LoVo (cell line): ENCODE measurements at regions not wholly inside any gene's neighbourhood (a gene's known extent, or its start where the extent isn't known, plus 50 kb on each side); places are given as distances from the start of the nearest gene placed in this dataset.
A peak's percentile ranks its signal among the peaks of the same experiment; 100 is the strongest.

Source experiments
- DNase-seq: peaks from one replicate; pipeline ENCODE4 v3.0.0-alpha.2; 2016; ENCODE audit warnings: low spot score

DNA sequence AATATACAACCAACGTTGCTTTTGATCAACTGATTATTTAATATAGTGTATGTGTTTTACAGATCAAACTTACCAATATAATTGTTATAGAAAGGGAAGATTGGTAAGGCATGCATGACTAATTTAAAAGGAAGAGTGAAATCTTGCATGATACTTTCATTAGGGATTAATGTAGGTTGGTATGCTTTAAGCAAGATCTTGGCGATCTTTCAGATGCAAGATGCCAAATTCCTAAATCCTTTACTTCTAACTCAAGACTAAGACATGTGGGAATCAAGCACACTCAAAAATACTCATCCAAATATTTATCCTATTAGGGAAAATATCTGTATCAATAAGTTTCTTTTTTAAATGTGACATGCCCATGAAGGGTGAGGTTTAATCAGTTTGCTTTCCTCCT is 321.4 kb upstream of the MEOX2 start:
- no peak for DNase-seq

DNA sequence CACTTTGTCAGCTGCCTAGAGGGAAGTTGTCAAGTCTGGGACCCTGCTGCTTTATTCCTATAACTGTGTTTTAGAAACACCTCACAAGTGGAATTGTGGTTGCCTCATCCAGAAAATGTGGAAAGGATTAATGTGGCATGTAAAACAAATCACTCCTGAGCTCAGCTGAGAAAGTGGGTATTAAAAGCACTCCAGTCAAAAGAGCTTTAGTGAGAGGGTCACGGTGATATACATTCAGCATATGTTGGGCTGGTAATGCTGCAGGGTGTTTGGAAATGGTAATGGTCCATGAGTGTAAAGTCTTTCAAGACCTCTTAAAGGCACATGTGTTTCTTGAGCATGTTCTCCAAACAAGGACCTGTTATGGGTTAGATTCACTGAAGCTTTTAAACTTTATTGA is 318.2 kb upstream of the MEOX2 start:
- no peak for DNase-seq

GRCh38 chr7:16001477-16001876 is 315.0 kb upstream of the MEOX2 start:
- no peak for DNase-seq

DNA sequence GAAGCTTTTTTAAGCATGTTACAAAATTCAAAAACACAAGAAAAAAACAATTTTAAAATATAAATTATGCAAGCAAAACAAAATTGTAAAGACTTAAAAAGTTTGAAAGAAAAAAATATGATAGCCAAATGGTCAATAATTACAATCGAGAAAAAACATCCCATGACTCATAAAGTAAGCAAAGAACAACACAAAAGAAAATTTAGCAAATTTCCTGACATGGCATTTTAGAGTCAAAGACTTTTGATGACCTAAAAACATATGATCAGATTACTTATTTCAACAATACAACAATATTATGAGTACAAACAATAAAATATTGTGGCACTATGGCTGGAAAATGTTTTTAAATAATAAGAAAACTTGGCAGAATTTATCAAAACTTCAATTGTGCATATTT is 312.1 kb upstream of the MEOX2 start:
- no peak for DNase-seq

- no peak for DNase-seq
These were observed 308.5 kb upstream of the MEOX2 start for GRCh38 chr7:15995027-15995426.

DNA sequence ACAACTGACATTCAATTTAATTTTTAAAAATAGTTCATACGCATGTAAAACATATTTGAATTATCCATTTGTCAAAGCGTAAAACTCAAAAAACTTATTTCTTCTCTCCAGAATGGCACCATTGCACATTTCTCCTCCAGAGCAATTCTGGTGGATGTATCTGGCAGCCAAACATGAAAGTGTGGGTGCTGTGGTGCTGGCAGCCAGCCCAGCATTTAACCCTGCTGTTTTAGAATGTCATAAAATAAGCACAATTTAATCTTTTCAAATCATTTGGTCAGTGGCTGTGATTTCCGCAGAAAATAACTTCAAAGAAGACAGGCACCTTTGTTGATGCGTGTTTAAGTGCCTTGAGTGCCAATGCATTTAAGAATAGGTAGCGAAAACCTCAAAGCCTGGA is 302.7 kb upstream of the MEOX2 start:
- DNase-seq: peak; percentile 26

GRCh38 chr7:15985587-15986384 is 299.3 kb upstream of the MEOX2 start:
- DNase-seq: no peak

DNA sequence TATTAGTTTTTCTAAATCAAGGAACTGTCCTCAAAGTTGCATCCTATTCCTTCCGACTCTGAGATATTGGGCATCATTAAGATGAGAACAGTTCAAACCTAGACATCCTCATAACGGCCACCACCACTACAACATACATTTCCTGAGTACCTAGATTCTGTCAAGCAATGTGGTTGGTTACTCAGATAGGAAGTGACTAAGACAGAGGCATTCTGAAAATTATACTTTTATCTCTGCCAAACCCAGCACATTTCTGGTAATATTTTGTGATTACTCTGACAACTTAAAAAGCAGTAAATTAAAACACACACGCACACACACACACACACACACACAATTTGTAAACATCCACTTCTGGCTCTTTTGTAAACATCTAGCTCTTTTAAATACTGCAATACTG is 291.2 kb upstream of the MEOX2 start:
- DNase-seq: no peak

GRCh38 chr7:15972862-15973275 is 286.4 kb upstream of the MEOX2 start:
- DNase-seq: no peak

DNA sequence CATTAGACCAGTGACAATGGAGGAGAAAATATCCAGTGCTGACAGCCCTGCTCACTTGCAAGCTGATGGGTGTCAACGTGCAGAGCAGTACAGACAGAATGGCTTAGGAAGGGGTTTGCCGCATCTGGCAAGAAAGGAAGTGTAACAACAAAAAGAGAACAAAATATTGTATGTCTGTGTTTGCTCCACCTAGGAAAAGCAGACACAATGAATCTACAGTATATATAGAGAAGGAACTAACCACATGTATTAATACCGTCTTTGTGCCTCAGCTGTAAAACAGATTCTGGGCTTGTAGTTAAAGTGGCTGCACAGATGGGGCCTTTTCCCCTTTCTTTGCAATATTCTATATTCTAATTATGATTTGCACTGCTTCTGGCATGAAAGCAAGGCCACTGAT is 281.1 kb upstream of the MEOX2 start:
- no peak for DNase-seq

DNA sequence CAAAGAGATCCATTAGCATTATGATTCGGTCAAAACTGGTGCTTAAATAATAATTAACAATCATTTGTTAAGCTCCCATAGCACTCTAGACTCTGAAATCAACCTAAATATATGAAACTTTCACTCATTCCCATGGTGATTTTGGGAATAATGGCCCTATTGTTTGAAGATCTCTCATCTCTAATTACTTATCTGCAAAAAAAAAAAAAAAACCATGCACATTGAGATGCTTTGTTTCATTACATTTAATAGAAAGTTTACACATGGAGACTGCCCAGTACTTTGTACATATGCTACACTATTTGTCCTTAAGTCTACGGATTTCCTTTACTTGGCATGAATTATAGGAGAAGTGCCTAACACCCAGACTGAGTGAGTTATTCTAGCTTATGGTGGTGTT is 280.6 kb upstream of the MEOX2 start:
- no peak for DNase-seq

DNA sequence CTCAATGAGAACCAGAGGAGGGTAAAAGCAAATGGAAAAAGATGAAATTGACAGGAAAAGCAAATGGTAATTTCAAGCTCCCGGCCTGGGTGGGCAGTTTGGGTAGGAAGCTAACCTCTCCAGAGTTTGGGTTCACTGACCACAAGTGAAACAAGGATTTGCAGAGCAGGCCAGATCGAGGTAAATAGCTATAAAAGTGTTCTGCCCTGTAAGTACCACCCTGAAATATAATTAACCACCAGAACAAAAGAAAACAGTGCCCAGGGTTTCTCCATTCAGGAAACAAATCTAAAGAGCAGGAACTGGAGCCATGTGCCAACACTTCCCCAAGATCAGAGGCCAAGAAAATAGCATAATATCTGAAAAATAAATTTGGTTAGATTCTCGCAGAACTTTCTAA is 276.7 kb upstream of the MEOX2 start:
- no peak for DNase-seq

GRCh38 chr7:15954671-15955354 is 268.3 kb upstream of the MEOX2 start:
- no peak for DNase-seq

DNA sequence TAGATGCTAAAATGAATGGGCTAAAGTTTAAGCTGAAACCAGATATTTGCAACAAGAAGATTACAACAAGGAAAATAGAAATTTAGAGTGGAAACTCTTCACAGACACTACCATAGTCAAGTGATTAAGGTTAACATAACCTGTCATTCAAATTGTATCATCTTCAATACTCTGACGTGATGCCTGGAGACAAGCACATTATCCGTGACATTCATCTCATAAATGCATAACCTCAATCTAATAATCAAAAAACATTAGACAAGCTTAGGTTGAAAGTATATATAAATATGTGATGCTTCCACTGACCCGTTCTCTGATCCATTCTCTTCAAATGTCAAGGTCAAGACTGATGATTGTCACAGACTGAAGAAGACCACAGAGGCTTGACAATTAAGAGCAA is 263.8 kb upstream of the MEOX2 start:
- no peak for DNase-seq

- no peak for DNase-seq
These were observed 261.3 kb upstream of the MEOX2 start for GRCh38 chr7:15947754-15948153.

GRCh38 chr7:15938115-15938514 is 251.6 kb upstream of the MEOX2 start:
- no peak for DNase-seq

GRCh38 chr7:15937571-15937970 is 251.1 kb upstream of the MEOX2 start:
- DNase-seq: no peak

- no peak for DNase-seq
These were observed 250.5 kb upstream of the MEOX2 start for GRCh38 chr7:15936991-15937390.

GRCh38 chr7:15932318-15932717 is 245.8 kb upstream of the MEOX2 start:
- no peak for DNase-seq

DNA sequence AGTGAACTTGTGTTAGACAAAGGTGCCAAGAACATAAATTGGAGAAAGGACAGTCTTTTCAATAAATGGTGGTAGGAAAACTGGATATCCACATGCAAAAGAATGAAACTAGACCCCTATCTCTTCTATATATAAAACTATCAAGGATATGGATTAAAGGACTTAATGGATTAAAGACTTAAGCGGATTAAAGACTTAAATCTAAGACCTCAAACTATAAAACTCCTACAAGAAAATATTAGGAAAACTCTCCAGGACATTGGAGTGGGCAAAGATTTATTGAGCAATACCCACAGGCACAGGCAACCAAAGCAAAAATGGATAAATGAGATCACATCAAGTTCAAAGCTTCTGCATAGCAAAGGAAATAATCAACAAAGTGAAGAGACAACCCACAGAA is 242.9 kb upstream of the MEOX2 start:
- no peak for DNase-seq

GRCh38 chr7:15925608-15926007 is 239.1 kb upstream of the MEOX2 start:
- DNase-seq: no peak

GRCh38 chr7:15924910-15925309 is 238.4 kb upstream of the MEOX2 start:
- DNase-seq: no peak

GRCh38 chr7:15922002-15922401 is 235.5 kb upstream of the MEOX2 start:
- no peak for DNase-seq

GRCh38 chr7:15921576-15921975 is 235.1 kb upstream of the MEOX2 start:
- DNase-seq: no peak
